Suprapubic skin (tissue), 4 donors: ENCODE measurements at regions not wholly inside any gene's neighbourhood (a gene's known extent, or its start where the extent isn't known, plus 50 kb on each side); places are given as distances from the start of the nearest gene placed in this dataset.

ENCODE experiments used
- DNase-seq, 2 donors: peaks; one replicate each; pipeline ENCODE4 v3.0.0-alpha.2; 2019; ENCODE audit warnings: low spot score in 2 of 2
- H3K27ac ChIP-seq: fragments of 200-600 bp; sonication (generic); one replicate; pipeline ENCODE4 v1.5.1; 2019
- H3K27me3 ChIP-seq: fragments of 200-600 bp; sonication (generic); one replicate; pipeline ENCODE4 v1.5.1; 2019
- H3K36me3 ChIP-seq: fragments of 200-600 bp; sonication (generic); one replicate; pipeline ENCODE4 v1.5.1; 2019
- H3K4me1 ChIP-seq: fragments of 200-600 bp; sonication (generic); one replicate; pipeline ENCODE4 v1.5.1; 2019
- H3K4me3 ChIP-seq: fragments of 200-600 bp; sonication (generic); one replicate; pipeline ENCODE4 v1.5.1; 2019; ENCODE audit warnings: mild to moderate bottlenecking
- H3K9me3 ChIP-seq: fragments of 200-600 bp; sonication (generic); one replicate; pipeline ENCODE4 v1.5.1; 2019
- EP300 ChIP-seq: sonication (generic); formaldehyde crosslinking; IDR thresholded peaks from one replicate; pipeline ENCODE4 v1.6.1; 2017; ENCODE audit warnings: antibody characterized with exemption
- POLR2A ChIP-seq, 2 donors: fragments of 450-650 bp; IDR thresholded peaks; one replicate each; pipeline ENCODE4 v1.6.1; 2017; ENCODE audit warnings: antibody characterized with exemption in 2 of 2, mild to moderate bottlenecking in 2 of 2, moderate library complexity in 2 of 2
- POLR2AphosphoS5 ChIP-seq, 3 donors: sonication (generic); formaldehyde crosslinking; IDR thresholded peaks; one replicate each; pipeline ENCODE4 v1.6.1; 2017; ENCODE audit warnings: antibody characterized with exemption in 3 of 3
- WGBS: methylation state at CpG from one replicate; pipeline ENCODE4 v1.1.5; 2018; 5-methylcytosine and 5-hydroxymethylcytosine counted together
- TF ChIP-seq, protein P1 (sequence below), 2 donors: fragments of 200-600 bp in 1 of 2; fragments of 450-650 bp in 1 of 2; sonication (generic) in 1 of 2; IDR thresholded peaks; one replicate each; pipeline ENCODE4 v1.5.1; 2016 to 2019; ENCODE audit warnings: antibody characterized with exemption in 2 of 2, mild to moderate bottlenecking in 1 of 2, moderate library complexity in 1 of 2

DNA sequence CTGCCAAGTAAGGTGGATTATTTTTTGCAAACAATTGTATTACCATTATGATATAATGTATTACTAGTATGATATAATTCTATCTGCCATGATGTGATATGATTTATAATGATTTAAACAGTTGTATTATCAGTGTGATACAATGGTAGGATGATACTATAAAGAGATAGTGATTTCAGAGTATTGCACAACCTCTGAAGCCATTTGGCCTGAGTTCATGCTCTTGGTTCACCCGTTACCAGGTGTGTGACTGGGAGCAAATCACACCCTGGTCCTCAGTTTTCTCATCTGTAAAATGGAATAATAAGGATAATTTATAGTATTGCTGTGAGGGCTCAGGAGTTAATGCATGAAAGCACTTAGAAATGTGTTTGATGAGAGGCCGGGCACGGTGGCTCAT is 905.0 kb upstream of the RBFOX1 start:
- no peaks in the 10 kb centered on the region for H3K9me3 ChIP-seq
- H3K4me3 ChIP-seq, result no peak overlapping the region
- TF ChIP-seq, protein P1, sequence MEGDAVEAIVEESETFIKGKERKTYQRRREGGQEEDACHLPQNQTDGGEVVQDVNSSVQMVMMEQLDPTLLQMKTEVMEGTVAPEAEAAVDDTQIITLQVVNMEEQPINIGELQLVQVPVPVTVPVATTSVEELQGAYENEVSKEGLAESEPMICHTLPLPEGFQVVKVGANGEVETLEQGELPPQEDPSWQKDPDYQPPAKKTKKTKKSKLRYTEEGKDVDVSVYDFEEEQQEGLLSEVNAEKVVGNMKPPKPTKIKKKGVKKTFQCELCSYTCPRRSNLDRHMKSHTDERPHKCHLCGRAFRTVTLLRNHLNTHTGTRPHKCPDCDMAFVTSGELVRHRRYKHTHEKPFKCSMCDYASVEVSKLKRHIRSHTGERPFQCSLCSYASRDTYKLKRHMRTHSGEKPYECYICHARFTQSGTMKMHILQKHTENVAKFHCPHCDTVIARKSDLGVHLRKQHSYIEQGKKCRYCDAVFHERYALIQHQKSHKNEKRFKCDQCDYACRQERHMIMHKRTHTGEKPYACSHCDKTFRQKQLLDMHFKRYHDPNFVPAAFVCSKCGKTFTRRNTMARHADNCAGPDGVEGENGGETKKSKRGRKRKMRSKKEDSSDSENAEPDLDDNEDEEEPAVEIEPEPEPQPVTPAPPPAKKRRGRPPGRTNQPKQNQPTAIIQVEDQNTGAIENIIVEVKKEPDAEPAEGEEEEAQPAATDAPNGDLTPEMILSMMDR (IDR thresholded peaks at IDR 0.05), result no peak
- TF ChIP-seq POLR2A (IDR thresholded peaks at IDR 0.05) (no peak), EP300 (no peak), POLR2AphosphoS5 (IDR thresholded peaks at IDR 0.05) (no peak)
- no peak overlapping the region for H3K27ac ChIP-seq
- no peaks in the 10 kb centered on the region for H3K27me3 ChIP-seq
- DNase-seq, result no peak
- no peaks in the 10 kb centered on the region for H3K36me3 ChIP-seq
- H3K4me1 ChIP-seq, result no peaks in the 10 kb centered on the region
- WGBS, result 72% methylated on average over 3 of the region's 3 CpGs

DNA sequence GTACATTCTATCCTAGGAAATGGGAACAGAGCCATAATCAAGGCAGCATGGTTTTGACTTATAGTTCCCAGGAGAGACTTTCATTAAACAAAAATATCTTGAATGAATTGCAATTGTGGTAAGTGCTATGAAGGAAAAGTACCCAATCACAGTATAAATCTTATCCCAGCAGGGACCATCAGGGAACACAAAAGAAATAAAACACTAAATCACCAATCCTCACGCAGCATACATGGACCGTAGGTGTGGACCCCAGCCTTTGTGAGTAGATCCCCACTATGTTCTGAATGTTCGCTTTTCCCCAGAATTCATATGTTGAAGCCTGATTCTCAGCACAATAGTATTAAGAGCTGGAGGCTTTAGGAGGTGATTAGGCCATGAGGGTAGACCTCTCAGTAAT is 925.0 kb upstream of the RBFOX1 start:
- no peaks in the 10 kb centered on the region for H3K27me3 ChIP-seq

GRCh38 chr16:6406028-6406427 is 926.6 kb upstream of the RBFOX1 start:
- DNase-seq, result no peak
- Histone ChIP-seq H3K4me3 (no peak overlapping the region), H3K27ac (no peak overlapping the region), H3K27me3 (no peaks in the 10 kb centered on the region), H3K4me1 (no peaks in the 10 kb centered on the region), H3K9me3 (no peaks in the 10 kb centered on the region), H3K36me3 (no peaks in the 10 kb centered on the region)
- WGBS, result 59% methylated on average over 1 of the region's 1 CpG
- TF ChIP-seq EP300 (no peak), POLR2A (IDR thresholded peaks at IDR 0.05) (no peak), POLR2AphosphoS5 (IDR thresholded peaks at IDR 0.05) (no peak)
- TF ChIP-seq, protein P1 (IDR thresholded peaks at IDR 0.05), result no peak

More for the DNA sequence above, 925.0 kb upstream of the RBFOX1 start:
- WGBS, result 86% methylated on average over 3 of the region's 3 CpGs
- Histone ChIP-seq H3K4me1 (no peaks in the 10 kb centered on the region), H3K9me3 (no peaks in the 10 kb centered on the region), H3K27ac (no peak overlapping the region), H3K4me3 (no peak overlapping the region), H3K36me3 (no peaks in the 10 kb centered on the region)
- DNase-seq, result no peak
- TF ChIP-seq EP300 (no peak), POLR2AphosphoS5 (IDR thresholded peaks at IDR 0.05) (no peak), POLR2A (IDR thresholded peaks at IDR 0.05) (no peak)
- TF ChIP-seq, protein P1 (IDR thresholded peaks at IDR 0.05), result no peak

DNA sequence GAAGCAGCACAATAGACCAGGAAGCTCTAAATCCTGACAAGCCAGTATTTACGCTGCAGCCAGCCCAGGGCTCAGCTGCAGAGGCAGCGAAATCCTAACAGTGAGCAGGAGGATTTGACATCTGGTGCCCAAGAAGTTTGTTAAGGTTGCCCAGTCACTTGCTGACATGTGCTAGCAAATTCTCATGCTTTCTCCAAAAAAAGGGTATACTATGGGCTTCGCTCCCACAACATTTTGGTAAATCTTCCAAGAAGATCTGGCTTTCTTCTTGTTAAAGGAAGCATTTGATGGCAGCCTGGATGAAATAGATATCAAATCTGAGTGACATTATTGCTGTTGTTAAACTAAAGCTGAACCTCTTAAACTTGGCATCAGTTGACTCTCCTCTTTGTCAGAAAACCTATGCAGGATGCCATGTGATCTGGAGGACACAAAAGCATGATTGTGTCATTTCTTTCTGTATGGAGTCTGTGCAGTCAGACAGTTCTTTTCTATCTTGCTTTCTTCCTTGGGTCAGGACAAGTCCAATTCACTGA is 949.7 kb upstream of the RBFOX1 start:
- WGBS, result 50% methylated on average over 3 of the region's 3 CpGs
- Histone ChIP-seq H3K9me3 (no peaks in the 10 kb centered on the region), H3K27ac (no peak overlapping the region), H3K27me3 (no peaks in the 10 kb centered on the region), H3K4me3 (no peak overlapping the region), H3K4me1 (no peaks in the 10 kb centered on the region), H3K36me3 (no peaks in the 10 kb centered on the region)
- DNase-seq, result no peak
- TF ChIP-seq, protein P1 (IDR thresholded peaks at IDR 0.05), result no peak
- TF ChIP-seq POLR2AphosphoS5 (IDR thresholded peaks at IDR 0.05) (no peak), EP300 (no peak), POLR2A (IDR thresholded peaks at IDR 0.05) (no peak)

DNA sequence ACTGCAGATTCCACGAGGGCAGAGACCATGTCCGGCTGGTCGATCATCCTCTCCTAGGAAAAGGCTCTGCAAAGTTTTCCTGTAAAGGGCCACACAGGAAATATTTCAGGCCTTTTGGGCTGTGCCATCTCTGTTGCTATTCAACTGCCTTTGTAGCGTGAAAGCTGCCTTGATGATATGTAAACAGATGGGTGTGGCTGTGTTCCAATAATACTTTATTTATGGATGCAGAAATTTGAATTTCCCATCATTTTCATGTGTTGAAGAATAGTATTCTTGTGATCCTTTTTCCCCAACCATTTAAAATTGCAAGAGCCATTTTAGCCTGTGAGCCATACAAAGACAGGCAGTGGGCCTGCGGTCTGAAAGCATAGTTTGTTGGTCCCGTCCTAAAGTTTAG is 950.7 kb upstream of the RBFOX1 start:
- TF ChIP-seq, protein P1 (IDR thresholded peaks at IDR 0.05), result no peak
- no peak for TF ChIP-seq EP300
- TF ChIP-seq POLR2AphosphoS5 (IDR thresholded peaks at IDR 0.05), result no peak
- no peak for TF ChIP-seq POLR2A (IDR thresholded peaks at IDR 0.05)
- 66% methylated on average over 6 of the region's 6 CpGs for WGBS
- no peak overlapping the region for H3K27ac ChIP-seq
- no peaks in the 10 kb centered on the region for H3K9me3 ChIP-seq
- no peaks in the 10 kb centered on the region for H3K36me3 ChIP-seq
- H3K4me1 ChIP-seq, result no peaks in the 10 kb centered on the region
- DNase-seq, result no peak
- H3K27me3 ChIP-seq, result no peaks in the 10 kb centered on the region
- H3K4me3 ChIP-seq, result no peak overlapping the region
